SKM-1 treated with dmso at 0.1 percent for 144 hours (cell line): ENCODE measurements at regions not wholly inside any gene's neighbourhood (a gene's known extent, or its start where the extent isn't known, plus 50 kb on each side); places are given as distances from the start of the nearest gene placed in this dataset.

Source experiments
- DNase-seq: peaks from one replicate; lab custom pipeline; 2025; ENCODE audit not compliant: unreplicated experiment; lab: John Stamatoyannopoulos, UW

DNA sequence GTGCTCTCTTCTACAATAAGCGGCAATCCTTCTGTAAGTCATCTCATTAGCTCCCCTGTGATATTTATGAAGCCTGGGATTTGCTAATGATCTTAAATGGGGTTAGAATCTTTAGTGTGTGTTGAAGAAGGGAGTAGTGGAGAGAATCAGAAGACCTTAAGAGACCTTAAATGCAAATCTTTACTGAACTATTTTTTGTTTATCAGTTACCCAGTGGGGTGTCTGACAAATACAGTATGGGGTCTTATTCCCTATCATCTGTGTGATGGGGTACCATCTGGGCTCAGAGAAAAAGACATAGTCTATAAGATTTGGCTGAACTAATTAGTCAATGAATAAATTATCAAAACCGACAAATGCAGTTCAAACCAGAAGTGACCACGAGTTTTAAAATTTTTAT is 378.4 kb upstream of the SGCD start:
- DNase-seq, result no peak

DNA sequence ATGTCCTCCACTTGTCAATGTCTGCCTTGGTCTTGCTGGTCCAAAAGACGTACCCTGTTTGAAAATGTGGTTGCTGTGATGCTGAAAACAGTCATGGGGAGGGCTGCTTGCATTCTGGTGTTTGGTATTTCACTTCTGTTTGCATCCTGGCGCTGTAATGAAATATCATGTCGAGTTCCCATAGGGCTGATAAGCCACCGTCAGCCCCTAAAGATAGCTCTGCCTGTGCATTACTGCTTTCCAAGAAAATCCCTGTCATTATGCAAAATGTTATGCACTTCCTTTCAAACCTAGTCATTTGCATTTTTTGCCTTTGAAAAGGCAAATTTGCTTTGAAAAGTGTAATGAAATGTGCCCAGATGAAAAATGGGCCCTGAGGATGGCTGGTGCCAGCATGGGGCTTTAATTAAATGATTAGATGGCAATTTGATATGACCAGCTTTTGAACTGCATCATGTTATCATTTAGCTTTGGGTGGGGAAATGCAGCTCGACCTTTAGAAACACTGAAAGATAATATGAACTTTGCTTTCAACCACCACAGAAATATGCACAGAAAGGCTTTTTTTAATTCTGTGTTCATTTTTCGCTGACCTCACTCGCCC is 374.4 kb upstream of the SGCD start:
- DNase-seq, result no peak

DNA sequence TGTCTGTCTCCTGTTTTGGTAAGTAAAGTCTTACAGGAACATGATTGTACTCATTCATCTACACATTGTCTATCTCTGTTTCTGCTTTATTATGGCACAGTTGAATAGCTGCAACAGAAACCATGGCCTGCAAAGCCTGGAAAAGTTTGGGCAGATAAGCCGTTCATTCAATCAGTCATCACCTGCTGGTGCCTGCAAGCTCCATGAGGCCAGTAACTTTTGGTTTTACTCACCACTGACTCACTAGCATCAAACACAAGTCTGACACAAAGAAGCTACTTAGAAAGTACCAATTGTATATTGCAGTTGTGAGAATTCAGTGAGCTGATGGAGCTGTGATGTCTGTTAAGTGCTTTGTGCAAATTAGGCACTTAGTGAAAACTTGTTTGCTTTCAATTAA is 373.6 kb upstream of the SGCD start:
- DNase-seq, result no peak

DNA sequence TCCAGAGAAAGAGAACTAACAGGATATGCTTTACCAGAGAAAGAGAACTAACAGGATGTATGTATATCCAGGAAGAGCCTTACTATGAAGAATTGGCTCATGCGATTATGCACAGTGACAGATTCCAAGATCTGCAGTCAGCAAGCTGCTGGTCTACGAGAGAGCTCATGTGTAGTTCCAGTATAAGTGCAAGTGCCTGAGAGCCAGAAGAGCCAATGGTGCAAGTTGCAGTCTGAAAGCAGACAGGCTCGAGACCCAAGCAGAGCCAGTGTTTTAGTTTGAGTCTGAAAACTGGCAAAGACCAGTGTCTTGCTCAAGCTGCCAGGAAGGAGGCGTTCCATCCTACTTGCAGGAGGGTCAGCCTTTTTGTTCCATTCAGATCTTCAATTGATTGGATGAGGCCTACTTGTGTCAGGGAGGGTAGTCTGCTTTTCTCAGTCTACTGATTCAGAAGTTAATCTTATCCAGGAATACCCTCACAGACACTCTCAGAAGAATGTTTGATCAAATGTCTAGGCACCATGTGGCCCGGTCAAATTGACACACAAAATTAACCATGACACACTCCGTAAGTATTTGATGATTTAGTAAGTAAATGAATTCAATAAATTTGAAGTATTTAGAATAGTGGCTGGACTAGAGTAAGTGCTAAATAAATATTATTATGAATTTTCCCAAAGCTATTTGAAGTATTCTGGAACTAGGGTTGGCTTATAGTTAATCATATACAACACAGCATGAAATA is 372.1 kb upstream of the SGCD start:
- DNase-seq, result no peak

DNA sequence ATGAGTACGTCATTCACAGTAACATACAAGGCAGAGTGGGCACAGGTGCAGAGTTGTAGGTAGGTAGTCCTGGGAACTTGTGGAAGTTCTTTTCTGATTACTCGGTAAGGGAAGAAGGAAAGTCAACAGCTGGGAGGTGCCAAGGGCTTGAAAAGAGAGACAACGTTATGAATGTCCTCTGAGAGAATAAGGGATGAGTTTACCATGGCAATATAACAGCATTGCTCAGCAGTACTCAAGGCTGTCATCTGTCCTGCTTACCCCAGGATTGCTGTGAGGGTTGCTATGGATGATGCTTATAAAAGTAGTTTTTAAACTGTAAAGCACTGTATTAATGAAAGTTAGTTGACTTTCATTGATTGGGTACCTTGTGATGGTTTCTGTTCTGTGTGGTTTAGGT is 369.1 kb upstream of the SGCD start:
- no peak for DNase-seq

DNA sequence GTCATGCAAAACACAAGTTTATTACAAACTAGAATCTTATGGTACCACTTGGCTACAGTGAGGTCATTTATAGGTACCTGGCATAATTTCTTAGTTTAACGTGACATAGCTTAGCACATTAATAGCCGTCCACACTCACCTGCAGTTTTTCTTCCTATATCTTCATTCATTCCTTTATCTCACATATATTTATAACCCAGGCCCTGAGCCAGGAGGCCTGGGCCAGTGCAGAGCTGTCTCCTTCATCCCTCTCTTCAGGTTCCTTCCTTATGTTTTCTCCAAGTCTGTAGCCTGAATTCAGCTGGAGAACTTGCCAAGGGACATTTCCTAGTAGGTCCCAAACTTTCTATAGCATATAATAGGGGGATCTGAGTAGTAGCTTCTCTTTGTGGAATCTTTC is 367.9 kb upstream of the SGCD start:
- DNase-seq, result no peak

DNA sequence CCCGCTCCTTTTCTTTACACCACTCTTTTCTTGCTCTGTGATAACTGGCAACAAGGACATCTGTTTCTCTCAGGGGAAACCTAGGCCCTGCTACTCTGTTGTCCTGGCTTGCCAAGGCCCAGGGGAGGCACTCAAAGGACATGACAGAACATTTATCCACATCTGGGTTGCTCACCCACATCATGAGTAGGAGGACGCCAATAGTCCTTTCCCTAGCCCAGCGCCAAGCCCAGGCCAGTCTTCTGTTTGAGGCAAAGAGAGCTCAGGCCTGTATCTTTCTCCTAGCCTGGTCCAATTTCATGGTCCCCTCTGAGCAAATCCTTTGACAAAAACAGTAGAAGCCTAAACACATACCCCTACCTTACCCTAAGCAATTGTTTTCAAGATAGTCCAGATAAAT is 366.8 kb upstream of the SGCD start:
- DNase-seq, result no peak

DNA sequence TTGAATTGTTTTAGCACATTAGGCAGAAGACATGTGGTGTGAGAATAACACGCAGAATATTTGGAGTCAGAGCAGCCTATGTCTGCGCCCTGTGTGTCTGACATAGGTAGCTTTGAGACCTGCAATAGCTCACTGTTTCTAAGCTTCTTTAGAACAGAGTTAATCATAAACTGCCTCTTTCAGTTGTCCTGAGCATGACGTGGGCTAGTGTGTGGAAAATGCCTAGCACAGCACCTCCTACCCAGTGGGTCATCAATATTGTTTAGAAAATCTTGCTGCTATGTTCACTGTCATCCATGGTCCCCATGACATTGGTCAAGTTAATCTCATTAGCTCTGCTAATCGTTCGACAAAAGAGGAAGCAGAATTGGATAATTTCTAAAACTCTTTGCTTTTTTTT is 357.4 kb upstream of the SGCD start:
- DNase-seq, result no peak

DNA sequence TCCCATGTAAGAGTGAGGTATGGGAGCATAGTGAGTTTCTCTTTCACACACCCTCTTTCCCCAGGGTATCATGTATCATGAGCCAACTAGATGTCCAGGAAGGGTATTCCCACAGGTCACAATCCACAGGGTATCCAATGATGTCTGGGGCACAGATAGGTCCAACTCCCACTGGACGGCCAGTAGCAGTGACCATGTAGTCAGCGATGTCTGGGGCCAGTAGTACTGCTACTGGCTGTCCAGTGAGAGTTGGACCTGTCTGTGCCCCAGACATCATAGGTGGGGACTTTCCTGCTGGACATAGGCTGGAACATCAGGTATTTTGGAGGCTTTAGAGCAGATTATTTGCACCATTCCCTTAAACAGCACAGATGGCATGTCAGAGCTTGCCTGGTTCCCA is 352.6 kb upstream of the SGCD start:
- DNase-seq, result no peak

DNA sequence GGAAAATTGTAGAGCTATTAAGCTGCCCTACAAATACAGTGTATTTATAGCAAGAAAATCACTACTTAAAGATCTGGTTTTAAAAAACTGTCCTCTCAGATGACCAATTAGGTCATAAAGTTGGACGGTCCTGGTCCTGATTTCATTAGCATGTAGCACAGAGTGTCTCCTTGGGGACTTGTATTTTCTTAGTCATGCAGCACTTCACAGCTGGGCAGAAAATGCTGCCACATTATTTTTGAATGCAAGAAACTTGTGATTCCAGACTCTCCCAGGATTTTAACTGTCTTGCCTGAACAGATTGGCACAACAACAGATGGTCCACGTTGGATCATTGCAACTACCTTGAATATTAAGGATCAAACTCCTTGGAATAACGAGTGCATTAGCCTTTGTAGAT is 348.1 kb upstream of the SGCD start:
- DNase-seq, result no peak

DNA sequence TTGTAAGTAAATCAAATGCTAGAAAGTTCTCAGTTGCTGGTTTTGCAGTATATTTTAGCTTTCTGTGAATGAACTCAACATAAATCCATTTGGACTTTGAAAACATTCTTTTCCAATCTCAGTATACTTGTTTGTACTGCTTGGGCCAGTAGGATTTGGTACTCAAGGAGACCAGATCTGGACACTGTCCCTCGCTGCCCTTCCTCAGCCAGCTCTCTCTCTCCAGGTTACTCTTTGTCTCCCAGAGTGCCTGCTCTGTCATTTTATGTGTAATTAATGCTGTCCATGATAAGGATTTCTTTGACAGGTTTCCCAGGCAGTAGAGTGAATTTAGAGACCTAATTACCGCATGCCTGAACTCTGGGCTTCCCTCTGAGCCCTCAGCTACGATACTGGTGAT is 344.6 kb upstream of the SGCD start:
- DNase-seq, result no peak

DNA sequence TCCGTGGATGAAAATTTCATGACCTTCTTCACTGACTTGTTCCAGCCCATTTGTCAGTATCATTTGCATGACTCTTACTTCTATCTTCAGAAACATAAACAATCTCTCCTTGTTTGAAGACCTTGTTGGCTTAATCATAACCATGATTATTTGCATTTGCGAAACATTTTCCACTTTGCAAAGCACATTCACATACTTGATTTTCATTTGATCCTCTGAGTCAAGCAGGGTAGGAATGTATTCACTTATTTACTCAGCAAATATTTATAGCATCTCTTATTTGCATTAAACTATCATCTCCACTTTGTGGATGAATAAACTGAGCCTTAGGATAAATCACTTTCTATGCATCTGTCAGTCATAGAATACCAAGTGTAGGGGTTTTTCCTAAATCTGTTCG is 343.0 kb upstream of the SGCD start:
- DNase-seq, result no peak

DNA sequence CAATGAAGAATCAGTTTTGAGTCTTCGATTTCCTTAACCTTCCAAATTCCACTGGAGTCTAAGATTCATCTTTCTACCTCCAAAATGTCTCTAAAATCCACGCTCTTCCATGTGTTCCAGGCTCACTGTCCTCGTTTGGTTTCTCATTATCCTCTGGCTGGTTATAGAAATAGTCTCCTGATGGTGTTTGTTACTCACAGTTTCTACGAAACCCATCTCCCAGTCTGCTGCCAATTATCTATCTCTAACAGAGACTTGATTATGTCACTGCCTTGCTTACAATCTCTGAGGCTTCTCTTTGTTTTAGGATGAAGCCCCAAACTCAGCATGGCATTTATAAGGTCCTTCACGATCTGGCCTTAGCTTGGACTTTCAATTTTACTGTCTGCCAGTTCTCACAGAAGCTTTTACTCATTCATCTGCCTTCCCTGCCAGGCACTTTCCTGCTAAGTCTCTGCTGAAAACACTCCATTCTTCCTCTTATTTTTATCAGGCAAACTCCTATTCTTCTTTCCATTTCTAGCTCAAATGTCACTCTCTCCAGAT is 339.6 kb upstream of the SGCD start:
- no peak for DNase-seq

DNA sequence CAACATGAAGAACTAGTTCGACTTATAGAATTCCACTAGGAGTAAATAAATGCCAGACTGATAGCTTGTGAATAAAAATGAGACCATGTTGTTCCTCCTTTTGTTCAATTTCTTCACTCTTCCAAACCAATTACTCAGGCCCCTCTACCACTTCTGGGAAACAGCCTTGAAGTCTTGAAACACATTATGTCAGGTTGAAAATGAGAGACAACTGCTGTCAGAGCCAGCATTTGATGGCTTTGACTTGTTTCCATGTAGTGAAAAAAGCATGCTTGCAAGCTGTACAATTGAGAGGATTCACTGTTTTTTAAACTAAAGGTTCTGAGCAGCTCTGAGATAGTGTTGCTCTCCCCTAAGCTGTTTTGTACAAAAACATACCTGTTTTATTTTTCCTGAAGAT is 337.1 kb upstream of the SGCD start:
- DNase-seq, result no peak

DNA sequence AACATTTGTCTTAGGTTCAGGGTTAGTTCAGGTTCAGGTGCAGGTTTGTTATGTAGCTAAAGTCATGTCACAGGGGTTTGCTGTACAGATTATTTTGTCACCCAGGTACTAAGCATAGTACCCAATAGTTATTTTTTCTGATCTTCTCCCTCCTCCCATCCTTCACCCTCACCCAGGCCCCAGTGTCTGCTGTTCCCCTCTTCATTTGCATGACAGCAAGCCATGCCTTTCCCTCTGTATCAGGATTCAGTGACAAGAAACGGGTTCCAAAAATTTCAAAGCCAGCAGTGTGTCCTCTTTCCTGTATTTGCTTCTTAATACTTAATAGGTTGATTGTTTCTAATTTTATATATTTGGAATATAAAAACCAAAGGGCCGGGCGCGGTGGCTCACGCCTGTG is 330.8 kb upstream of the SGCD start:
- no peak for DNase-seq

DNA sequence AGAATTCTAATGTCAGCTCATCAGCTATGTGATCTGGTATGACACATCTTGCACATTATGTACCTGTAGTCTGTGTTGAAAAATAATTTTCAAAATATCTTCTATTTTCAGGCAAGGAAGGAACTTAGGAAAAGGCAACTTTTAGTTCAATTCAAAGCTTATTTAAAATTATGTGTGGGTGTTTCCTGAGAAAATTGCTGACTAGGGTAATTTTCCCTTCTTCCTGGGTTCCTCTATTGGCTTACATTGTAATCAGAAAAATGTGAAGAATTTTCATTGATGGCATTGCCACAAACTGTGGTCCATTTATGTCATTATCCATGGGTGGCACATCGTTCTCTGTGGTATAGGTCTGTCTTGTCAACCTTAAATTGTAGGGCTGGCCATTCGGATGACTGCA is 328.7 kb upstream of the SGCD start:
- no peak for DNase-seq

DNA sequence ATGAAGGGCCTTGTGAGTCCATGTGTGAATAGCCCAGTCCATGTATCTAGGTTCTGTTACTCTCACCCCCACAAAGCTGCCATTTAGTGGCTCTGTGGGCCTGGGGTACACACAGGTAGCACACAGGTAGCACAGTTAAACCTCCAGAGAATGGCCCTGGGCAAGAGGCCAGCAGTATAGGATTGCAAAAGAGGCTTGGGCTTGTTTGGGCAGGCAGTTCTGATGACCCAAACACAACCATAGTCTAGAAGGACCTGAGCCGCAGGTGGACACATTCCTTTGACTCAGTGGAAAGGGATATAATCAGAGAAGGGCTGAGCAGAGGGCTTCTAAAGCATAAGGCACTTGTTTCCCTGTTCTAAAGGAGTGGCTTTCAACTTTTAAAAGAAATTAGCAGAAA is 326.8 kb upstream of the SGCD start:
- no peak for DNase-seq

DNA sequence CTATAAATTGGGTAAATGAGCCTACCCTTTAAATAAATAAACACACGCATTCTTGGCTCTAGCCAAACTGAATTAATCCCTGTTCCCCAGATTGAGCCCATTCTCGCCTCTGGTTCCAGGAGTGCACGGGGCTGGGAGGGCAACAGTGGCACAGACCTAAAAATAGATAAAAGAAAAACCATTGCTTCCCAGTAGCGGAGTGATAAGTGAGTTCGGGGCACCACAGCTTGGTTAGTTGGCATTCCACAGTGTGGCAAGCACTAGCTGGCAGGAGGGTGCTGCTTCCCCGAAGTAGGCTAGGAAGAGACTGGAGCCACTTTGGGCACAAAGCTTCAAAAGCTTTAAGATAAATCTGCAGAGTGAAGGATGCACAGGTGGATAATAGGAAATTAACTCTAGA is 322.2 kb upstream of the SGCD start:
- no peak for DNase-seq

DNA sequence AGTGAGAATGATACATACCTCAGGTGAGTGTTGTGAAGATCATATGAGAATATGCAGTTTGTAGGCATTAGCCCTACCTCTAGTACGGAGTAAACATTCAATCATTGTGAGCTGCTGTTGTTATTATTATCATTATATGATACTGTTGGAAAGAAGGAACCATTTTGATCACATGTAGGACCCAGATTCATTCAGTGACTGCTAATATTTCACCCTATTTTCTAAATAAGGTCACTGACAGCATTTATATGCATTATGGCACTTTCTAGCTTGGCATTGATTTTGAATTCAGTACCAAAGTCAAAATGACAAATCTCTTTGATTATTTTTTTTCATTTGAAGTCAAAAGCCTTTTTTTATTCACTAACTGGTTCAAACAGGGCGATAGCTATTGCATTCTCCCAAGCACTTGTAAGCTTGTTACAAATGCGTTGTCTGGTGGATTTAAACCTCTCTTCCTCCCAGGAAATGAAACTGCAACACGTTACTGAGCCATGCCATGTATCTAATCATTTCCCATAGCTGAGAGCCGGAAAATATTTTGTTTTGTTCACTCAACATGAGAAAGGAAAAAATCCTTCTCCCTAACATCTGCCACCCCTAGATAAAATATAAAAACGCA is 320.8 kb upstream of the SGCD start:
- DNase-seq, result no peak

DNA sequence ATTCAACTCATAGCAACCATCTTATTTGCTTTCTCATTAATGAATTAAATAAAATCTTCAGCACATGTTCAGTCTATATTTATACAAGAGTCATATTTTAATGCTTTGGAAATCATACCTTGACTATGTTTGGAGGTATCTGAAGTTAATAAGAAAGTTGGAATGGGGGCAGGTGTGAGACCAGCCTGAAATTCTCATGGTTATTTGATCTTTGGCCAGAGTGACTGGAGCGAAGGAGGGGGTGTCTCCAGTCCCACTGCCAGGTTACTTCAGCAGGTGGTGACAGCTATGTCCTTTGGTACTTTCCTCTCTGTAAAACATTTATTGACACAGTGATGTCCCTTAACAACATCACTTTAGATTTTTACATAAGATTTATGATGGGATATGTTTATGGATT is 318.1 kb upstream of the SGCD start:
- DNase-seq, result no peak

DNA sequence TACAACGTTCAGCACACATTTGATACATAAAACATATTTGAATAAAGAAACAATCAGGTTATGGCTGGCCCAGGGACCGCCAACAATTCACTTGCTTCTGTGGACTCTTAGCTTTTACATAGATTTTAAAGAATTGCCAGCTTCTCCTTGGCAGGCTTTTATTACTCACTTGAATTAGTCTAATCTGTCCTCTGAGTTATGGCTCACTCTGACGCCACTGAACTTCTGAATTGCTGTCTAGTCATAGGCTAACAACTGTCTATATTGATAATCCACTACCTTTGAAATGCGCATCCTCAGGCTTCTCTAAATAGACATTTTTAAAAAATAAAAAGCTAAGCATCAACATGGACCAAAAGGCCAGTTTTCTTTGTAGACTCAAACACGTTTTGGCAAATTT is 317.4 kb upstream of the SGCD start:
- no peak for DNase-seq

DNA sequence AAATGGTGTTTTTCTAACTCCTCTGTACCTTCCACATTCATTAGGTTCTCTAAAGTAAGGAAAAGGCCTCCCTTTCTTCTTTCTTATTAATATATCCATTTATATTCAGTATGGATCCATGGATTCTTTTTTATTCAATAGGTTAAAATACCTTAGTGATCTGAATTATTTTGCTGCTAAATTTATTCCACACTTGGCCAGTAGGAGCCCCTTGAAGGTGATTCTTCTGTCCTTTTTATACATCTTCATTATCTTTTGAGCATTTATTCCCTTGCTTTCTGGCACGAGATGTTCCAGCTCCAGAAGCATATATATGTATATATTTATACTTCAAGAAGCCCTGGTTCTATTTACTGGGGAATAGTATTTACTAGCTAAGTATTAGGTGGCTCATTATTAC is 311.8 kb upstream of the SGCD start:
- no peak for DNase-seq

DNA sequence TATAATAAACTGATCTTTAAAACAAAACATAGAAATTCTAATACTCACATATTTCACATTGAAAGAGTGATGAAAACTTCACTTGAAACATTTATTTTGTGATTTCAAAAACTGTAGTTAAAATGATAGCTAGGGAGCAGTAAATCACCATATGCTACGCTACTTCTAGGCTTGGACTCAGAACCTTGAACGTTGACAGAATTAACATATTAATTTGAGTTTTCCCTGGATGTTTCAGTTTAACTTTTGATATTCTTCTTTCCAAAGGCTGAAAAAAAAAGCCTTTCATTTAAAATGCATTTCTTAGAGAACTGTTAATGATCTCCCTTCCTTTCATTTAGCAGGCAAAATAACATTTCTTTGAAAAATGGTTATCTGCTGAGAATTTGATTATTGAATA is 307.8 kb upstream of the SGCD start:
- DNase-seq, result no peak
